GM18951 (cell line): ENCODE measurements at regions not wholly inside any gene's neighbourhood (a gene's known extent, or its start where the extent isn't known, plus 50 kb on each side); places are given as distances from the start of the nearest gene placed in this dataset.

Experiments
- POLR2A ChIP-seq: IDR thresholded peaks from 4 replicates; pipeline ENCODE4 v1.6.1; 2011; ENCODE audit warnings: mild to moderate bottlenecking; ENCODE audit not compliant: insufficient read length, insufficient read depth; ENCODE audit errors: extremely low read depth
- in situ Hi-C: fragments of 300-500 bp; cut with MboI; formaldehyde crosslinking; loops from one replicate; pipeline ENCODE4 v1.12.0; 2022; ENCODE audit warnings: low sequenced_read_pairs, mixed read lengths, inconsistent platforms; ENCODE audit not compliant: unreplicated experiment

DNA sequence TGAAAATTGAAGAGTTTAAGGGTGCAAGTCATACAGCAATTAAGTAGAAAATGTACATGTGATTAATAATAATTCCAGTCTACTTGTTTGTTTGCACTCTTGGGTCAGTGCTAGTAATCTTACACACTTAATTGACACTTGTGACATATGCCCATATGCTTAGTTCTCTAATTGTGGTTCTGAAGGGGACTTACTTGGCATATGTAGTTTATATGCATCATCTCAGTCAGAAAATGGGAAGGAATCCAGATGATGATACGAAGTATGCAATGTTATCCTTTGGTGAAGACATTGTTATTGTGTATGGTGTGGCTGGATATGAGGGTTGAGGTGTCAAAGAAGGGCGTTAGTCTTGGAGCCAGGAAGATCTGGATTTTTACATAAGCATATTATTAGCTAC is 193.5 kb upstream of the HDAC9 start:
- no peak for TF ChIP-seq POLR2A
- in situ Hi-C loops, result no loop called here

DNA sequence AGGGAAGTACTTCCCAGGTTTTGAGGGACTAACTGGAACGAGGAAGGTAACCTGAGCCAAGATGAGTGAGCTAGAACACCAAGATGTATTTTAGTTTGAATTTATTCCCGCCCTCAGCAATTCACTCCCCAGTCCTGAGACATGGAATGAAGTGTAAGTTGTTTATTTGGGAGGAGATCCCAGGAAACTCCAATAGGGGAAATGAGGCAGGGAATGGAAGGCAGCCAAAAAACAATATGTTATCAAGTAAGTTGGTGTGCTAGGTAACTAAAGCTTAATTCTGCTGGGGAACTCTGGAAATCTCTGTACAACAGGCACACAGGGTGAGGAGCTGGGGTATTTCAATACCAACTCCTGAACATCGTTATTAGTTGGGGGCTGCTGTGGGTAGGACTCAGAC is 189.7 kb upstream of the HDAC9 start:
- TF ChIP-seq POLR2A, result no peak
- in situ Hi-C loops, result no loop called here

DNA sequence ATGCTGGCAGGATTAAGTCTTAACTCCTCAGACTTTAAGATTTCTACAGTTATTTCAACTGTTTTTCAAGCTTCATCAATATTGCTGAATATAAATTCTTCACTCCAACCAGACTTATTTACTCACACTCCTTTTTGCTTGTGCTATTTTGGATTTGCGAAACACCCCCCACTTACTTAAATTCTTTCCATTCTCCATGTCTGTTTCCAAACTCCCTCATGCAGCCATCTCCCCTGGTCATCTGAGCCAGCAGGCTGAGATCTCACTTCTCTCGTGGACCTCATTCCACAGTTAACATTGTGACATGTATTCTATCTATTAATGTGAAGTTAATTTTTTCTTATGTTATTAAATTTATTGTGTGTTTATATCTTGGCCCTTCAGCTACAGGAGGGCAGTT is 188.9 kb upstream of the HDAC9 start:
- TF ChIP-seq POLR2A, result no peak
- in situ Hi-C loops, result no loop called here

DNA sequence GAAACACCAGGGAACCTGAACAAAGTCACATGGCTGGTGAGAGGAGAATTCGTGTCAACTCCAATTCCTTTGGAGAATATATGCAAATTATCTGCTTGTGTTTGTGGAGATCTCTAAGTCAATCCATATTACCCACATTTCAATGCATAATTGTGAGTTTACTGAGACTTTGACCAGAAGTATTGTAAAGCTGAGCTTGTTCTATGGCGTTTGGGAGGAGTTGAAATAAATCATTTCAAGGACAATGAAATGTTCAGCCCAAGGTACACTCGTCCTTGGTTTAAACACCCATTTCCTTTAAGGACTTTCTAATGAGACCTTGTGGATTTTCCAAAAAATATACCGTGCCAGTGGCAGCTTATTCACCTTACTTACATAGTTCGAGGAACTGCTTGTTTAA is 186.6 kb upstream of the HDAC9 start:
- in situ Hi-C loops, result no loop called here
- TF ChIP-seq POLR2A, result no peak

DNA sequence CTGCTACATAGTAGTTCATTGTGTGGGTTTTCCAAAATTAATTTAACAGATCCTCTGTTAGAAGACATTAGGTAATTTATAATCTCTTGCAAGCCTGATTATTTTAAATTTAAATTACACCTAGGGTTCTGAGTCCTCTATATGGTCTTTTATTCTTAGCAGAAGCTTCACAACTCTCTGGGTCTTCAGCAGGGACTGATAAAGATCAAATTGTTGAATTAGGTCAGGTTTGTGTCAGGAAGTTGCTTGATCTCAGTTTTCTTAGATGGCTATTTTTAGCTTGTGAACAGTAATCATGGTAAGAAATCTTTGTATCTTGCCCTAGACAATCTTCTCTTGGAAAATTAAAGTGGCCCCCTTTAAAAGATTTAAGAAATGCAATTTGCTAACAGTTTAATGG is 183.1 kb upstream of the HDAC9 start:
- in situ Hi-C loops, result no loop called here
- TF ChIP-seq POLR2A, result no peak

DNA sequence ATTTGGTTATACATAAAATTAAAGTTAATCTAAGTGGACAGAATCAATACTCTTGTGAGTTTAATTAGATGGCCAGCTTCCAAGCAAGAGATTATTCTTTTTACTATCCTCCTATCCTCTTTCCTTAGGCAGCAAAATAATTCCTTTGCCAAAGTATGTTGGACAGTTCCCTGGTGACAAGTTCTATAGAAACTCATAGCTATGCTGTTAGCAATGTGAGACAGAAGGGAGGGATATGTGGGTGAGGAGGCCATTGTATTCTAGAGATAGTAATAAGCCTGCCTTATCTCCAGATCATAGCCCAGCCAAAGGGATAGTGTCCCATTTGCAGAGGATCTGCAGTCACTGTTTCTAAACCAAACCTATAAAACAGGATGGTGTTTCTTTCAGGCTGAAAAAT is 181.6 kb upstream of the HDAC9 start:
- no peak for TF ChIP-seq POLR2A
- in situ Hi-C loops, result no loop called here

DNA sequence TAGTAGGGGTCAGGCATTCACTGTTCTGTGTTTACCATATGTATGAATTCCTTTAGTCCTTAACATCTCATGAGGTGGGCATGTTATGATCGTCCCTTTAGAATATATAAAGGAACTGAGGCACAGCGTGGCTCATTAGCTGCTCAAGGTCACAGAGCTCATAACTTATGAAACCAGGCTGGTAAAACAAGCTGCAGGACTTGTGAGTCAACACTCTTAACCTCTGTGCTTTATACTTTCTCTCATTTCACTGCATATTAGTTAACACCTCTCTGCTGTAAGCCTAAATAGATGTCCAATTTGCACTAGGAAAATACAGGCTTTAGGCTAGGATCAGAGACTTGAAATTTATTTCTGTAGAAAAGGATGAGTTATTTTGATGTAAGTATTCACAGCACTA is 180.3 kb upstream of the HDAC9 start:
- in situ Hi-C loops, result no loop called here
- no peak for TF ChIP-seq POLR2A

DNA sequence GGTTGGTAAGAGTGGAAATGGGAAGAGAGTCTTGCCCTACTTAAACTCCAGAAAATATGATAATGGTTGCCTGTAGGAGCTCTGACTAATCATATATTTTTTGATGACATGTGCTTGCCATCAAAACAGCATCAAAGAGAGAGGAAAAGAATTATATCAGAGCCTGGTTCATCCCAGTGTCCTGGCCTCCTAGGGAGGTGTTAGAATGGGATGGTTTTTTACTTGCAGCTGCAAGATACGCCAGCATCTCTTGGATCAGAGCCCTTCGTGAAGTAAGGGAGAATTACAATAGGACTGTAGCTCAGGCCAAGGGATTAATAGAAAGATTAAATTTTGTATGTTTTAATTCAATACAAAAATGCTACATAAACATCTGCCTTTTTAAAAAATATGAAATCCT is 177.6 kb upstream of the HDAC9 start:
- in situ Hi-C loops, result no loop called here
- no peak for TF ChIP-seq POLR2A

DNA sequence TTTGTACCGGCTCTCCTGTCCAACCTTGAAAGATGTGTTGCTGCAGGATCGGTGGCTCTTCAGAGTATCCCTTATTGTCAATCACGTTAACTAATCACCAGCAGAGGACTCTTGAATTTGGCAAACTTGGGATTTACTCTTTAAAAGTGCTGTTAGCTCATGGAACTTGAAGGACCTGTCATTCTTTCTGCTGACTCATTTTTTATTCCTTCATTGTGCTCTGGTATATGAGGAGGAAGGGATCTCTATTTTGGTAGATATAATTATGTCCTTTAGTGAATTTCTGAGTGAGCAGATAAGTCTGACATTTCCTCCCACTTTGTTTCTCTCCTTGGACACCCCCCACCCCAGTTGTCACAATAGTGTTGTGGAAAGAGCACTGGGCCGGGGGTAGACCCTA is 175.1 kb upstream of the HDAC9 start:
- no peak for TF ChIP-seq POLR2A
- in situ Hi-C loops, result no loop called here

DNA sequence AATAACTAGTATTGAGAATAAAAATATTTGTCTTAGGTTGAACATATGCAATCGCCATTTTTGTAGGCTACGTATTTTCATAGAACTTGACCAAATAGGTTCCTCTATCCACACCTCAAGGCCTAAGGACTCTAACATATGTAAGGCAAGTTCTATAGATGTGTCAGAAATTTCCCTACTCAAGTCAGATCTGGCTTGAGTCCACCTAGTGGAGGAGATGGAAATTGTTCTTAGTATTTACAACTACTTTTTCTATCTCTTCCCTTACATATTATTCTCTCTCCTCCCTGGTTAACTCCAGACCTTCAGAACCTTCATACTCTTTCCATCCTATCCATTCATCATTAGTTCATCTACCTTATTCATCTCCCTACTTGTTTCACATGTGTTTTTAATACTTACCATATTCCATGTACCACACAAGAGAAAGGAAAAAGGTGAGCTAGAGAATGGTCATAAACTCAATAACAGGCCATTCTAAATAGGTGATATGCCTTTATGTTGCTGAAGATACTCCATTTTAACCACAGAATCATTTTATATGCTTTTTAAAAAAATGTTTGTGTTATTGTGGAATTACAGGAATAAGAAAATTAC is 174.5 kb upstream of the HDAC9 start:
- in situ Hi-C loops, result no loop called here

DNA sequence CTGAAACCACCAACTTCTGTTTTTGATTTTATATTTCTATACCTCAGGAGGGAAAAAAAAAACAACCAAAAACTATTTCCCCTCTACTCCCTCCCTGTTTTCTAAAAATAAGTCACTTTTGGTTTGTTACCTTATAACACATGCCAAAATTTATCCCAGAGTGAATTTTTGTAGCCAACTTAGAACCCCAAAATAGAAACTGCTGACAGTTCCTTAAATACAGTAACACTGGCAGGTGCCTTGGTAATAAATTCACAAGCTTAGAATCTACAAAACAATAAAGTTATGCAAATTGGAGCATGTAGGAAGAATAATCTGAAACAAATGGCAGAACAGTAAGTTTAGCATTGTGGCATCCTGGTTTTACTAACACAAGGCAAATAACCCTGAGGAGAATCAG is 165.0 kb upstream of the HDAC9 start:
- in situ Hi-C loops, result loop anchor here (25.0 kb wide), 3 partner anchors 118 to 643 kb away; no protein-coding TSS in a partner anchor
- TF ChIP-seq POLR2A, result no peak

More for the DNA sequence above, 174.5 kb upstream of the HDAC9 start:
- no peak for TF ChIP-seq POLR2A

DNA sequence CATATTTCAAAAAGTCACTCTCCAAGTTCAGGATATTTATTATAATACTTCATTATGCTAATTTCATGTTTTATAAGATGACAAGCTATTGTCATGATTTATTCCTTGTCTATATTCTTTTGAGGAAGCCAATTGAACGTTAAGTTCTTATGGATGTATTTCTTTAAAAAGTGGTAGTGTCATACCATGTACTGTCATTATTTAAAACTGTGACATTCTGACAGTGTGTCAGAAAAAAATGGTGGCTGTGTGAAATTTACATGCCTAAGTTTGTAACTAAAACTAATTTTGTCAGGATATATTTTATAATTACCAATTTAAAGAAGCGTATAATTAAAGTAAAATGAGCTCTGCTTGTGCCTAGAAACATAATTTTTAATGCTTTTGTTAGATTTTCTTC is 158.9 kb upstream of the HDAC9 start:
- no peak for TF ChIP-seq POLR2A
- in situ Hi-C loops, result loop anchor here (25.0 kb wide), 3 partner anchors 124 to 649 kb away; no protein-coding TSS in a partner anchor

DNA sequence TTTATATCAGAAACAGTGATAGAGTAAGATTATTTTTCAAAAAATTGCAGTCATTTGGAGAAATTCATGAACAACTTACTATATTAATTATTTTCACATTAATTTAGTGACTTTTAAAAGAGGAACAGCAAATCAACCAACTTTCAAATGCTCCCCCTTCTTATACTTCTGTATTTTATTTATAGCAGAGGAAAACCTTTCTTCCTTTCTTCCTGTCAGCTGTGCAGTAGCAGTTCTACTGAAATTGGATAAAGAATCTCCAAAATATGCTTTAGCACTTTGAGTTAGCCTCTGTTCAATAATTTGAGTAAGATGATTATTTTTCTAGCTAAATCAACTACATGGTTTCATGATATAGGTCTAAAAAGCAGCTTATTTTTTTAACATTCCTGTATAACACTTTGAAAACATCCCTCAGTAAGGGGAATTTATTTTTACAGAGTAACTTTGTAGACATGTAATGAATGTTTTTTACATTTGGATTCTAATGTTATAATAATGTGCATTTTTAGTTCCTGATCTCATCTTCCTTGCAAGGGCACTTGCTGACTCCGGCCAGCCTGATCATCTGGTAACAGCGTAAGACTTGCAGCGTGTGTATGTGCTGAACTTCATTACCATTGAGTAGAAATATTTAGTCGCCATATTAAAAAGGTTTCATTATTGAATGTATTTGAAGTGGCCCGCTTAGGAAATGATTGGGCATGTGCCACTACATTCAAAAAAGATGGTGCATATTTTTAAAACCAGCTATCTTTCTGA is 158.3 kb upstream of the HDAC9 start:
- TF ChIP-seq POLR2A, result no peak
- in situ Hi-C loops, result loop anchor here (25.0 kb wide), 3 partner anchors 125 to 650 kb away; no protein-coding TSS in a partner anchor

DNA sequence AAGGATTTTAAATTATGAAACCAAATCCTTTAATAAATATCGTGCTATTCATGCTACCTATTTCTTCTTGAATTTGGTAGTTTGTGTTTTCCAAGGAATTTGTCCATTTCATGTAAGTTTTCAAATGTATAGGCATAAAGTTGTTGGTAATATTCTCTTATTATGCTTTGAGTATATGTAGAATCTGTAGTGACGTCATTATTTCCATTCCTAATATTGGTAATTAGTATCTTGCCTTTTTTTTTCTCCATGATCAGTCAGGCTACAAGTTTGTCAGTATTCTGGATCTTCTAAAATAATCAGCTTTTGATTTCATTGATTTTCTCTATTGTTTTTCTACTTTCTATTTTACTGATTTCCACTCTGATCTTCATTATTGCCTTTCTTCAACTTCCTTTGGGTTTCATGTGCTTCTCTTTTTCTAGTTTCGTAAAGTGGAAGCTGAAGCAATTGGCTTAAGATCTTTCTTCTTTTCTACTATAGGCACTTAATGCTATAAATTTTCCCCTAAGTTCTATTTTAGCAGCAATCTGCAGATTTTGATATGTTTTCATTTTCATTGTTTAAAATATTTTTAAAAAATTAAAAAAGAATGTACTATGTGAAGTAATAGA is 156.5 kb upstream of the HDAC9 start:
- no peak for TF ChIP-seq POLR2A
- in situ Hi-C loops, result loop anchor here (25.0 kb wide), 3 partner anchors 127 to 652 kb away; no protein-coding TSS in a partner anchor
